HepG2 (cell line): ENCODE measurements at regions not wholly inside any gene's neighbourhood (a gene's known extent, or its start where the extent isn't known, plus 50 kb on each side); places are given as distances from the start of the nearest gene placed in this dataset.

Experiments
- CAMTA2 ChIP-seq: sonication (generic); formaldehyde crosslinking; IDR thresholded peaks from 2 replicates; pipeline ENCODE4 v1.4.0; 2020; ENCODE audit warnings: mild to moderate bottlenecking, missing genetic modification reagents, borderline replicate concordance
- GRHL1 ChIP-seq: sonication (generic); formaldehyde crosslinking; conservative IDR thresholded peaks from 2 replicates; pipeline ENCODE4 v1.8.0; 2022; ENCODE audit warnings: missing genetic modification reagents
- KAT7 ChIP-seq: IDR thresholded peaks from 2 replicates; pipeline ENCODE4 v1.6.1; 2018; ENCODE audit warnings: borderline replicate concordance, missing compliant biosample characterization
- MAFK ChIP-seq, 2 experiments: IDR thresholded peaks in 1 of 2; conservative IDR thresholded peaks in 1 of 2; 2 replicates each; pipeline ENCODE4 v1.6.1; 2011; ENCODE audit warnings: improper control_type of control experiment in 2 of 2, low read length in 2 of 2
- MXD4 ChIP-seq: IDR thresholded peaks from 2 replicates; pipeline ENCODE4 v1.6.1; 2016; ENCODE audit warnings: mild to moderate bottlenecking, missing biosample characterization, missing genetic modification reagents
- RNF2 ChIP-seq: fragments of 450-650 bp; conservative IDR thresholded peaks from 2 replicates; pipeline ENCODE4 v1.6.1; 2016; ENCODE audit warnings: low read depth
- TAF1 ChIP-seq: sonication (generic); formaldehyde crosslinking; IDR thresholded peaks from 2 replicates; pipeline ENCODE4 v1.4.0; 2020; ENCODE audit warnings: missing genetic modification reagents
- TARDBP ChIP-seq: sonication (generic); formaldehyde crosslinking; IDR thresholded peaks from 2 replicates; pipeline ENCODE4 v1.8.0; 2022; ENCODE audit warnings: mild to moderate bottlenecking, missing genetic modification reagents
- ZSCAN20 ChIP-seq: sonication (generic); formaldehyde crosslinking; IDR thresholded peaks from 2 replicates; pipeline ENCODE4 v1.4.0; 2020; ENCODE audit warnings: missing genetic modification reagents, mild to moderate bottlenecking, borderline replicate concordance
- TF ChIP-seq, protein P1 (sequence below): sonication (generic); formaldehyde crosslinking; IDR thresholded peaks from 2 replicates; pipeline ENCODE4 v1.5.0; 2020; ENCODE audit warnings: mild to moderate bottlenecking, missing genetic modification reagents, moderate library complexity
- TF ChIP-seq, protein P2 (sequence below): IDR thresholded peaks from 2 replicates; pipeline ENCODE4 v1.6.1; 2016; ENCODE audit warnings: low read depth
- TF ChIP-seq, protein P3 (sequence below): sonication (generic); formaldehyde crosslinking; conservative IDR thresholded peaks from 2 replicates; pipeline ENCODE4 v1.4.0; 2020; ENCODE audit warnings: missing genetic modification reagents

DNA sequence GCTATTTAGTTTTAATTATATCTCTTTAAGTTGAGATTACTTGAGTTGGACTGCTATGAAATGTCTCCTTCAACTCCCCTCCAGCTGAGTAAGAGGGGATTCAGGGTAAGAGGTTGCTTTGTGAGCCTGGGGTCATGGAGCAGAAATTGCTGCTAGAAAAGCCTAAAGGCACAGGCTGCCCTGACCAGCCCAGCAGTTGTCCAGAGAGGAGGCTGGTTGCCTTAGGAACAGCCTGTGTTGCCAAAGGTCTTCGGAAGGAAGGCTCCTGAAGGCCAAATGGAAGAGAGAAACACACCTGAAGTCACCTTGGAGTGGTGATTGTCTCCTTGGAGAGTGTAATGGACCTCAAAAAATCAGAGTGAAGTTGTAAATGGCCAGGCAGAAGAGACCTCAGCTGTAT, 235.5 kb upstream of the PDE3A start:
- TF ChIP-seq, protein P1, sequence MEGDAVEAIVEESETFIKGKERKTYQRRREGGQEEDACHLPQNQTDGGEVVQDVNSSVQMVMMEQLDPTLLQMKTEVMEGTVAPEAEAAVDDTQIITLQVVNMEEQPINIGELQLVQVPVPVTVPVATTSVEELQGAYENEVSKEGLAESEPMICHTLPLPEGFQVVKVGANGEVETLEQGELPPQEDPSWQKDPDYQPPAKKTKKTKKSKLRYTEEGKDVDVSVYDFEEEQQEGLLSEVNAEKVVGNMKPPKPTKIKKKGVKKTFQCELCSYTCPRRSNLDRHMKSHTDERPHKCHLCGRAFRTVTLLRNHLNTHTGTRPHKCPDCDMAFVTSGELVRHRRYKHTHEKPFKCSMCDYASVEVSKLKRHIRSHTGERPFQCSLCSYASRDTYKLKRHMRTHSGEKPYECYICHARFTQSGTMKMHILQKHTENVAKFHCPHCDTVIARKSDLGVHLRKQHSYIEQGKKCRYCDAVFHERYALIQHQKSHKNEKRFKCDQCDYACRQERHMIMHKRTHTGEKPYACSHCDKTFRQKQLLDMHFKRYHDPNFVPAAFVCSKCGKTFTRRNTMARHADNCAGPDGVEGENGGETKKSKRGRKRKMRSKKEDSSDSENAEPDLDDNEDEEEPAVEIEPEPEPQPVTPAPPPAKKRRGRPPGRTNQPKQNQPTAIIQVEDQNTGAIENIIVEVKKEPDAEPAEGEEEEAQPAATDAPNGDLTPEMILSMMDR: no peak
- TF ChIP-seq KAT7 (CRISPR knock-in tag) (no peak), TARDBP (no peak), MXD4 (CRISPR knock-in tag) (no peak), RNF2 (no peak), ZSCAN20 (CRISPR knock-in tag) (no peak), GRHL1 (CRISPR knock-in tag) (no peak), CAMTA2 (CRISPR knock-in tag) (no peak), TAF1 (no peak), MAFK (conservative IDR thresholded peaks at IDR 0.05 in 1 of 2, IDR thresholded peaks at IDR 0.05 in 1 of 2; ENCODE audit: low read length in 2 of 2) (no peak)
- TF ChIP-seq, protein P2, sequence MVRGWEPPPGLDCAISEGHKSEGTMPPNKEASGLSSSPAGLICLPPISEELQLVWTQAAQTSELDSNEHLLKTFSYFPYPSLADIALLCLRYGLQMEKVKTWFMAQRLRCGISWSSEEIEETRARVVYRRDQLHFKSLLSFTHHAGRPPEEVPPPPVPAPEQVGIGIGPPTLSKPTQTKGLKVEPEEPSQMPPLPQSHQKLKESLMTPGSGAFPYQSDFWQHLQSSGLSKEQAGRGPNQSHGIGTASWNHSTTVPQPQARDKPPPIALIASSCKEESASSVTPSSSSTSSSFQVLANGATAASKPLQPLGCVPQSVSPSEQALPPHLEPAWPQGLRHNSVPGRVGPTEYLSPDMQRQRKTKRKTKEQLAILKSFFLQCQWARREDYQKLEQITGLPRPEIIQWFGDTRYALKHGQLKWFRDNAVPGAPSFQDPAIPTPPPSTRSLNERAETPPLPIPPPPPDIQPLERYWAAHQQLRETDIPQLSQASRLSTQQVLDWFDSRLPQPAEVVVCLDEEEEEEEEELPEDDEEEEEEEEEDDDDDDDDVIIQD (CRISPR knock-in tag): no peak
- TF ChIP-seq, protein P3, sequence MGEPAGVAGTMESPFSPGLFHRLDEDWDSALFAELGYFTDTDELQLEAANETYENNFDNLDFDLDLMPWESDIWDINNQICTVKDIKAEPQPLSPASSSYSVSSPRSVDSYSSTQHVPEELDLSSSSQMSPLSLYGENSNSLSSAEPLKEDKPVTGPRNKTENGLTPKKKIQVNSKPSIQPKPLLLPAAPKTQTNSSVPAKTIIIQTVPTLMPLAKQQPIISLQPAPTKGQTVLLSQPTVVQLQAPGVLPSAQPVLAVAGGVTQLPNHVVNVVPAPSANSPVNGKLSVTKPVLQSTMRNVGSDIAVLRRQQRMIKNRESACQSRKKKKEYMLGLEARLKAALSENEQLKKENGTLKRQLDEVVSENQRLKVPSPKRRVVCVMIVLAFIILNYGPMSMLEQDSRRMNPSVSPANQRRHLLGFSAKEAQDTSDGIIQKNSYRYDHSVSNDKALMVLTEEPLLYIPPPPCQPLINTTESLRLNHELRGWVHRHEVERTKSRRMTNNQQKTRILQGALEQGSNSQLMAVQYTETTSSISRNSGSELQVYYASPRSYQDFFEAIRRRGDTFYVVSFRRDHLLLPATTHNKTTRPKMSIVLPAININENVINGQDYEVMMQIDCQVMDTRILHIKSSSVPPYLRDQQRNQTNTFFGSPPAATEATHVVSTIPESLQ (CRISPR knock-in tag): no peak
